Rectal smooth muscle tissue (tissue), 1 donor: ENCODE measurements at regions not wholly inside any gene's neighbourhood (a gene's known extent, or its start where the extent isn't known, plus 50 kb on each side); places are given as distances from the start of the nearest gene placed in this dataset.
"Not testable (repeated sequence)": the region's sequence is repeated elsewhere in the genome, so short reads cannot be mapped to it uniquely, and the experiment has no call there.

Experiments used
- H3K27ac ChIP-seq: one replicate; pipeline ENCODE4 v1.7.0; 2013; ENCODE audit warnings: low read depth, low read length, inconsistent platforms
- H3K27me3 ChIP-seq: one replicate; pipeline ENCODE4 v1.7.0; 2013; ENCODE audit warnings: low read length; ENCODE audit not compliant: control insufficient read depth, insufficient read depth
- H3K36me3 ChIP-seq: one replicate; pipeline ENCODE4 v1.7.0; 2013; ENCODE audit warnings: low read length; ENCODE audit not compliant: control insufficient read depth, insufficient read depth
- H3K4me1 ChIP-seq: one replicate; pipeline ENCODE4 v1.7.0; 2013; ENCODE audit warnings: low read length; ENCODE audit not compliant: control insufficient read depth, insufficient read depth
- H3K4me3 ChIP-seq: one replicate; pipeline ENCODE4 v1.7.0; 2013; ENCODE audit warnings: low read length
- H3K9ac ChIP-seq: one replicate; pipeline ENCODE4 v1.7.0; 2013; ENCODE audit warnings: low read length

DNA sequence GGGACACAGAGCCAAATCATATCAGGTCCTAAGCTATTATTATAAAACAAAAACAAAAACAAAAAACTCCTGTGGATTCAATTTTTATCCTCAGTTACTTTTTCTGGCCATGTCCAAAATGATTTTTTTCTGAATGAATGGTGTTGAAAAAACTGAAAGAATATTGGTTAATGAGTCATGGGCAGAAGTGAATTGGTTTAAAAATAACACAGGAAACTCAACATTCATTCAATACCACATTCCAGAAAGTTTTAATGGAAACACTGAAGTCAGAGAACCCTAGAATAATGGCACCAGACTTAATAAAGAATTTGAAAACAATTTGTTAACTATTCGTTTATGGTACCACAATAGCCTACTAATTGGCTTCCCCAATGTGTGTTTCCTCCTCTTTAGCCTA, 102.4 kb upstream of the CDH9 start:
- Histone ChIP-seq H3K4me1 (no peaks in the 10 kb centered on the region), H3K36me3 (no peaks in the 10 kb centered on the region), H3K27ac (no peak overlapping the region), H3K27me3 (no peaks in the 10 kb centered on the region), H3K4me3 (no peak overlapping the region), H3K9ac (no peak overlapping the region)

- H3K4me3 ChIP-seq, result no peak overlapping the region
- no peak overlapping the region for H3K27ac ChIP-seq
- no peak overlapping the region for H3K9ac ChIP-seq
- no peaks in the 10 kb centered on the region for H3K27me3 ChIP-seq
- no peaks in the 10 kb centered on the region for H3K36me3 ChIP-seq
- no peaks in the 10 kb centered on the region for H3K4me1 ChIP-seq
These were observed 92.2 kb upstream of the CDH9 start for GRCh38 chr5:27130587-27130986.

GRCh38 chr5:27129926-27130325, 91.5 kb upstream of the CDH9 start:
- no peaks in the 10 kb centered on the region for H3K27me3 ChIP-seq
- no peak overlapping the region for H3K27ac ChIP-seq
- no peaks in the 10 kb centered on the region for H3K36me3 ChIP-seq
- H3K9ac ChIP-seq, result no peak overlapping the region
- H3K4me3 ChIP-seq, result no peak overlapping the region
- no peaks in the 10 kb centered on the region for H3K4me1 ChIP-seq

- Histone ChIP-seq H3K9ac (no peak overlapping the region), H3K4me3 (no peak overlapping the region), H3K36me3 (no peaks in the 10 kb centered on the region), H3K27ac (no peak overlapping the region), H3K27me3 (no peaks in the 10 kb centered on the region), H3K4me1 (no peaks in the 10 kb centered on the region)
These were observed 87.5 kb upstream of the CDH9 start for GRCh38 chr5:27125856-27126255.

GRCh38 chr5:27124590-27124989, 86.2 kb upstream of the CDH9 start:
- Histone ChIP-seq H3K36me3 (no peaks in the 10 kb centered on the region), H3K9ac (no peak overlapping the region), H3K27me3 (no peaks in the 10 kb centered on the region), H3K4me1 (no peaks in the 10 kb centered on the region), H3K27ac (no peak overlapping the region), H3K4me3 (no peak overlapping the region)

- H3K36me3 ChIP-seq, H3K4me3 ChIP-seq, H3K27me3 ChIP-seq, H3K27ac ChIP-seq, H3K4me1 ChIP-seq, H3K9ac ChIP-seq: not testable (repeated sequence)
These were observed 81.4 kb upstream of the CDH9 start for GRCh38 chr5:27119736-27120321.

GRCh38 chr5:27103486-27103885, 65.1 kb upstream of the CDH9 start:
- Histone ChIP-seq H3K9ac (no peak overlapping the region), H3K4me1 (no peaks in the 10 kb centered on the region), H3K36me3 (no peaks in the 10 kb centered on the region), H3K27me3 (no peaks in the 10 kb centered on the region), H3K4me3 (no peak overlapping the region), H3K27ac (no peak overlapping the region)

DNA sequence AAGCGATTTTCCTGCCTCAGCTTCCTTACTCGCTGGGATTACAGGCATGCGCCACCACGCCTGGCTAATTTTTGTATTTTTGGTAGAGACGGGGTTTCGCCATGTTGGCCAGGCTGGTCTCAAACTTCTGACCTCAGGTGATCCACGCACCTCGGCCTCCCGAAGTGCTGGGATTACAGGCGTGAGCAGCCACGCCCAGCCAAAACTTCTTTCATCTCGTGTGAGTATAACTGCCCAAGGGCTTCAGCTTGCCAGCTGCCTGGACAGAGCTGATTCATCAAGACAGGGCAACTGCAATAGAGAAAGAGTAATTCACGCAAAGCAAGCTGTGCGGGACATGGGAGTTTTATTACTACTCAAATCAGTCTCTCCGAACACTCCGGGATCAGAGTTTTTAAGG, 57.4 kb upstream of the CDH9 start:
- not testable (repeated sequence) for H3K27me3 ChIP-seq, H3K9ac ChIP-seq, H3K36me3 ChIP-seq, H3K4me3 ChIP-seq, H3K4me1 ChIP-seq, H3K27ac ChIP-seq

DNA sequence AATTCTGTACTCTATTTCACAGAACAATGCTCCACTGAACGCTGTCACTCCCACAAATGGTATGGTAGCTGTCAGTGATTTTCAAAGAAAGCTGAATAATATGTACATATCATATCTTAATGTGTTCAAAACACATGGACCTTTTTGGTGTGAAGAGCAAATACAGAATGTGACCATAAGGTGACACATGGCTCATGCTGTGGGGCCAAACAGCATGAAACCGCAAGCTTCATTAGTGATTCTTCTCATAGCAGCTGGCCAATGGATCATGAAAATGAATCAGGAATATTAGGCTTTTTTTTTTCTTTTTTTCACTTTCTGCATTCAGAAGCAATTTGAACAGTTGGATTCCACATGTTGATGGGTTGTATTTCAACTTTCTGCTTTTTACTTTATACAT, 54.9 kb upstream of the CDH9 start:
- Histone ChIP-seq H3K27me3 (no peaks in the 10 kb centered on the region), H3K27ac (no peak overlapping the region), H3K36me3 (no peaks in the 10 kb centered on the region), H3K9ac (no peak overlapping the region), H3K4me1 (no peaks in the 10 kb centered on the region), H3K4me3 (no peak overlapping the region)

DNA sequence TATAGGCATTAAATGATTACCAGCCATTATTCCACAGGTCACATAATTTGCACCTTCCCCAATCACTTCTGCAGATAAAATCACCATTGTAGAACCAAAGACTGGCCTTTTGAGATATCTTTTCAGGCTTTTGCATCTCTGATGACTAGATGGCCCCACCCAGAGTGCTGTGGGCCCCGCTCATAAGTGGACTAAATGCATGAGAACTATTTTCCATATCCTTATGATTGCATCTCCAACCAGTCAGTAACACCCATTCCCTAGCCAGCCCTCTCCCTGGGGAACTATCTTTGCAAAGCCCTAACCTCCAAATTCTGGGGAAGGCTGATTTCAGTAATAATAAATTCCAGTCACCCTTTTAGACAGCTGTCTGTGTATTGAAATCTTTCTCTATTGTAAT, 53.5 kb upstream of the CDH9 start:
- Histone ChIP-seq H3K4me1 (no peaks in the 10 kb centered on the region), H3K27me3 (no peaks in the 10 kb centered on the region), H3K9ac (no peak overlapping the region), H3K27ac (no peak overlapping the region), H3K36me3 (no peaks in the 10 kb centered on the region), H3K4me3 (no peak overlapping the region)

DNA sequence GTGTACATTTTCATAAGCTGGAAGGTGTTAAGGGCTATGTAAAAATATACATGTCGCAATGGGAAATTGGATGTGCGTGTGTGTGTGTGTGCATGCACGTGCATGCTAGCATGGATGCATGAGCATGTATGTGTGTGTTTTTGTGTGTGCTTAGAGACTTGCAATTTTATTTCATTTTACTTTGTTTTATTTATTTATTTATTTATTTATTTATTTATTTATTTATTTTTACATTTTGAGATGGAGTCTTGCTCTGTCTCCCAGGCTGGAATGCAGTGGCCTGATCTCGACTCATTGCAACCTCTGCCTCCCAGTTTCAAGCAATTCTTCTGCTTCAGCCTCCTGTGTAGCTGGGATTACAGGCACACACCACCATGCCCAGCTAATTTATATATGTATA, 50.4 kb upstream of the CDH9 start:
- not testable (repeated sequence) for H3K4me3 ChIP-seq, H3K9ac ChIP-seq, H3K36me3 ChIP-seq, H3K27me3 ChIP-seq, H3K4me1 ChIP-seq, H3K27ac ChIP-seq
